SKM-1 (cell line): ENCODE measurements at regions not wholly inside any gene's neighbourhood (a gene's known extent, or its start where the extent isn't known, plus 50 kb on each side); places are given as distances from the start of the nearest gene placed in this dataset.
"Not testable (repeated sequence)": the region's sequence is repeated elsewhere in the genome, so short reads cannot be mapped to it uniquely, and the experiment has no call there.

Source experiments
- DNase-seq: peaks from one replicate; lab custom pipeline; 2025; ENCODE audit not compliant: unreplicated experiment; lab: John Stamatoyannopoulos, UW

DNA sequence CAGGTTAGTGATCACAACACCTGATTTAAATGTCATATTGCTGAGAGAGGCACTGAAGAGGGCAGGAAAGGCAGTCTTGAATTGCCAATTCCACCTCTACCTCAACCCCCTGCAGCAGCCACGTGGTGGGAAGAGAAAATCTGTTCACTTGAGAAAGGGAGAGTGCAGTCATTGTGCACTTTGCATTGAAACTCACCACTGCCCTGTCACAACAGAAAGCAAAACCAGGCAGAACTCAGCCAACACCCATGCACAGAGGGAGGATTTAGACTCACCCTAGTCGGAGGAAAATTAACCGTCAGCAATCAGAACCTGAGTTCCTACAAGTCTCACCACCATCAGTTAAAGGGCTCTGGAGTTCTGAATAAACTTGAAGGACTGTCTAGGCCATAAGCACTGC, 1040.2 kb downstream of the HACE1 start:
- no peak for DNase-seq

DNA sequence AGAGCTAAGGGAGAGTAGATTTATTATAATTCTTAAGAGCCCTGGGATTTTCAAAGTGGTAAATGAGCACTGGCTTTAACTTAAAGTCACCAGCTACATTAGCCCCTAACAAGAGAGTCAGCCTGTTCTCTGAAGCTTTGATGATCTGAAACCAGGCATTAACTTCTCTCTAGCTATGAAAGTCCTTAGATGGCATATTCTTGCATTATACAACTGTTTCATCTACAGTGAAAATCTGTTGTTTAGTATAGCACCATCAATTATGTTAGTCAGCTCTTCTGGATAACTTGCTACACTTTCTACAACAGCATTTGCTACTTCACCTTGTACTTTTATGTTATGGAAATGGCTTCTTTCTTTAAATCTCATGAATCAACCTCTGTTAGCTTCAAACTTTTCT, 1046.7 kb downstream of the HACE1 start:
- DNase-seq: no peak

DNA sequence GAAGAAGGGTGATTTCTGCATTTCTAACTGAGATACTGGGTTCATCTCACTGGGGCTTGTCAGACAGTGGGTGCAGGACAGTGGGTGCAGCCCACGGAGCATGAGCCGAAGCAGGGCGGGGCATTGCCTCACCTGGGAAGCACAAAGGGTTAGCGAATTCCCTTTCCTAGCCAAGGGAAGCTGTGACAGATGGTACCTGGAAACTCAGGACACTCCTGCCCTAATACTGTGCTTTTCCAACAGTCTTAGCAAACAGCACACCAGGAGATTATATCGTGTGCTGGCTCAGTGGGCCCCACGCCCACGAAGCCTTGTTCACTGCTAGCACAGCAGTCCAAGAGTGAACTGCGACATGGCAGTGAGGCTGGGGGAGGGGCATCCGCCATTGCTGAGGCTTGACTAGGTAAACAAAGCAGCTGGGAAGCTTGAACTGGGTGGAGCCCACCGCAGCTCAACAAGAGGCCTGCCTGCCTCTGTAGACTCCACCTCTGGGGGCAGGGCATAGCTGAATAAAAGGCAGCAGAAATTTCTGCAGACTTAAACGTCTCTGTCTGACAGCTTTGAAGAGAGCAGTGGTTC, 1057.7 kb downstream of the HACE1 start:
- DNase-seq: not testable (repeated sequence)

DNA sequence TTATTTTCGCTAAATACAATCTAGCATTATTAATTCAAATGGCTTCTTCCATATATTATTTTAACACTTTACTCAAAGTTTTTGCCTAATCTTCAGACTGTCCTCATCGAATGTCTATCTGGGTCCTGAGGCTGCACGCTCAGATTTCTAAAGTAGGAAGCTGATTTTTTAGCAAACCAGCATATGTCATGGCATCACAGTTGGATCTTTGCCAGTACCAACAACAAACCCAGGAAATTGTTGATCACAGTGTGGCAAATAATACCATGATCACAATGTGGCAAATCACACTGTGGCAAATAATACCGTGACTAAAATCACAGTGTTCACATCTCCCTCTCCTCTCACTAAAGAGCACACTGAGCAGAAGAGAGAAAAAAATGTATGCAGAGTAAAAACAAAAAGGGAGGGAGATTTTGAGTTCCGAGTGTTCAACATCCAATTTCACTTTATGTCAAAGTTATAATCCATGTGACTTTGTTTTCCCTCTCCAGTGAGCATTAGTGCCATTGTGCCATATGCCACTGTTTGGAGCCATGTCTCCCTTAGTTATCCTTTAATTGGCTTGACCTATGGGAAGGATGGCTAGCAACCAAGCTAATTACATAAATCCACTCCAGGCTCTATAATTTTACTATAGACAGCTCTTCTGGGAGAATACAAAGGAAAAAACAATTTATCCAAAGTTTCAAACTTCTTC, 1059.6 kb downstream of the HACE1 start:
- DNase-seq: no peak

DNA sequence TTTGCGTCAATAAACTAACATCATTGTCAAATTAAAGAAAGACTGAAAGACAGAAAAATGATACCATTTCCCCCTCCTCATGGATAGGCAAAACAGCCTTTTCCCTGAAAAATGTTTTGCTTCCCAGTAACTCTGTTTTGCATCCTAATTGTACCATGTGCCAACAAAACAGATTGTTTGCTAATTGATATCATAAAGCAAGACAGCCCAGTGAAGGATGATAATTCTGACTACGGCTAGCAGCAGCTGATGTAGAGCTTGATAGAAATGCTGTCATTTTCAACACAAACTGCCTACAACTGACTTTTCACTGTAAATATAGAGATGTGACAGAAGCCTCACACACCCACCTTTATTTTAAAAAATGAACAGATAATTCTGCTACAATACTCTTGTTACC, 1061.6 kb downstream of the HACE1 start:
- DNase-seq: no peak

DNA sequence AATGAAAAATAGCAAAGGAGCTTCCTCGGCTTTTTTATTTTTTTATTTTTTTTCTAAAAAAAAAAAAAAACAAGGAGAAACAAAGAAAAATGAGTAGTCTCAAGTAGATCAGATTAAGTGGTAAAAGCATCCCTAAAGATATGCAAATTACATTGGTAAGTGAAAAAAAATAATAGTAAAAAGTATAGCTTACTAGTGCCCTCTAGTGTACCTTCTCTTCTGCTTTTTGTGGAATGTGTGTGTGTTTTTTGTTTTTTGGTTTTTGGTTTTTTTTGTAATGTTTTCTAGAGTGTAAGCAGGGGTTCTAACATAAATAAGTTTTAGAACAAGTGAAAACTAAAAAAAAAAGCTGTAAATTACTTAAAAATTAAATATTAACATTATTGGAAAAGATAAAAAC, 1062.0 kb downstream of the HACE1 start:
- no peak for DNase-seq

DNA sequence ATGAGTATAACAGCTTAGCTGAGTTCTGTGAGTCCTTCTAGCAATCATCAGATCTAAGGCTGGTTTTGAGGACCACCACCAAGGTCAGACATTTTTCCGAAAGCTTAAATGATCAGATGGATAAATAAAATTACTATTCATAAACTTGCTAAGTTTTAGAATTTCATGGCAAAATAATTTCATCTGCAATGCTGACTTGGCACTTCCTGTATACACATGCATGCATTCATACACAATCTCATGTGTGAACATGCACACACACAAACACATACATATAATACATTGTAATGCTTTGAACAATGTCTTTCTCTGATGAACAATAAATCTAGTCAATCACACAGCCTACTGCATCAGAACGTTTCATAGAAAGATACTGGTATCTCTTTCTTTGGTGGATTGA, 1068.3 kb downstream of the HACE1 start:
- DNase-seq: no peak

DNA sequence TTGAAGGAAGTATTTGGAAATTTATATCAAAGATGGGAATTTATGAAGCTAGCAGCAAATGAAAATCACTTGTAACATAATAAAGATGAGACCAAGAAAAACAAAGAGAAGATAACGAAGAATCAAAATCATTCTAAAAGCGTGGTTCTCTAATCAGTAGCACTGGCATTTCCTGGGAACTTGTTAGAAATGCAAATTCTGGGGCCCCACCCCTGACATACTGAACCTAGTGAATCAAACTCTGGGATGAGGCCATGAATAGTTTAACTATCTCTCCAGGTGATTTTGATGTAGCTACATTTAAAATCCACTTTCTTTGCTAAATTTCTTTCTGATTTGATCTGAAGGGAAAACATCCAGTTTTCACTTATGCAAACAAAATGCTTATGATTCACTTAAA, 1075.6 kb downstream of the HACE1 start:
- DNase-seq: no peak

DNA sequence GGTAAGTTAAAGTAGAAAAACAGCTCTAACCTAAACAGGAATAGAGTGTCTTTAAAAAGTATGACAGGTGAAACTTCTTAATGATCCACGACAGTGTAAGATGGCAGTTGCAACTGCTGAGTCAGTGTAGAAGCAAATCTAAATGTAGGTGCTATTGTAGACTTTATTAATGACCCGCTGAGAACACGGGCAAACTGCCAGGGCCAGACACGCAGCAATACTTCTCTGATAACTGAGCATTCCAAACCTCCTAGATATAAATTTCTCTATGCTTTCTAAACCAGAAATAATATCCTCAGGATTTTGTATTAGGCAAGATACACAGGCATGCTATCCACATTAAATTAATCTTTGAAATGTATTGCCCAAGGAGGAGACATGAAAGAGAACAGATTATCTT, 1076.4 kb downstream of the HACE1 start:
- no peak for DNase-seq

DNA sequence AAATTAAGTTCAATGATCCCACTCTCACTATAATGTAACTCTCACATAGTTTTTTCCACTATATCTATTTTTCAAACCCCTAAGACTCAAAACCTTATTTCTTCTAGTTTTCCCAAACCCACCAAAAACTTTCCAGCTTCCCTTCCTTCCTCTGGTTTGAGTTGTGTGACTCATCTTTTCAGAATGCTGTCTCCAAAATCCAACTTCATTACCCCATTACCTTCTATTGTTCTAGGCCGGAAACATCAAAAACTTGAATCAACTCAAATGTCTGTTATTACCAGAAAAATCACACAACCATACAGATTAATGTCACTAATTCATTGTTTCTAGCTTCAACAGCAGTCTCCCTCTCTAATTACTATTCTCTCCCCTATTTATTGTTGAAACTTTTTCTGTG, 1090.3 kb downstream of the HACE1 start:
- no peak for DNase-seq

DNA sequence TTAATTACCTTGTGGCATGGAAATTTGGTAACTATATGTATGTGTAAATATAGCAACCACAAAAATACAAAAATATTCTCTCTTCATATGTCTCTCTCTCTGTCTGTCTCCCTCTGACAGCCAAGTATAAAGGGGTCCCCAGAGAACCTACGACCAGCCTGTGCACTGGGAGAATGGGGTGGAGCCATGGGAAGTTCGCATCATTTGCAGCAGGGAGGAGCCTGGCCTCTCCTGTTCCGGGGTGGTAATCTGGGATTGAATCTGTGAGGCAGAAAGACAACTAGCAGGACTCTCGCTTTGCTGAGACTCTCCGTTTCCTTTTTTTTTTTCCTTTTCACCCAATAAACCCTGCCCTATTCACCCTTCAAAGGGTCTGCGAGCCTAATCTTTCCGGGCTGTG, 1109.1 kb downstream of the HACE1 start:
- DNase-seq: no peak

DNA sequence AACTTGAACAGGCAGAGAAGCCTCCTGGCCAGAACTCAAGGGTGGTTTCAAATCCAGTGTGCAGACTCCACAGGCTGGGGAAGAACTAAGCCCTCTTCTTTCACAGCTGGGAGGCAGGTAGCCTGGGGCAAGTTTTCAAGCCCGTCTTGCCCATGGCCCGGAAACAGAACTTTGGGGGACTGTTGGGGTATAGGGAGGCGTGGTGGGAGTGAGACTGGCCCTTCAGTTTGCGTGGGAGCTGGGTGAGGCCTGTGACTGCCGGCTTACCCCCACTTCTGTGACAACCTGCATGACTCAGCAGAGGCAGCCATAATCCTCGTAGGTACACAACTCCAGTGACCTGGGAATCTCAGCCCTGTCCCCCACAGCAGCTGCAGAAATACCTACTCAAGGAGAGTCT, 1125.7 kb downstream of the HACE1 start:
- DNase-seq: no peak

DNA sequence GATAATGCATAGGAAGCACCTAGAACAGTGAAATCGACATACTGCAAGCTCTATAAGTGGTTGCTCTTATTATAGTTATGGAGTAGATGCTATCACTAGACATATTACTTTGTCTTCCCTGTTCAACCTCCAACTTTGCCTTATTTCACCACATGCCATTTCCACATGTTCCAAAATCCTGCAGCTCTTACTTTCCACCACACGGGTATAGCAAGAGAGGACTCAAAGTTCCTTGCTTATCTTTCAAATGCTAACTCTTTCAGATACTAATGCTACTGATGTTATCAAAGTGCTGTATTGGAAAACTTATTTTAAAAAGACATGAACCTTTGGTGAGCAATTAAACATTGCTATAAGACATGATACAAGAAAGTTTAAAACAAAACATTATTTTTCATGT, 1130.1 kb downstream of the HACE1 start:
- no peak for DNase-seq

DNA sequence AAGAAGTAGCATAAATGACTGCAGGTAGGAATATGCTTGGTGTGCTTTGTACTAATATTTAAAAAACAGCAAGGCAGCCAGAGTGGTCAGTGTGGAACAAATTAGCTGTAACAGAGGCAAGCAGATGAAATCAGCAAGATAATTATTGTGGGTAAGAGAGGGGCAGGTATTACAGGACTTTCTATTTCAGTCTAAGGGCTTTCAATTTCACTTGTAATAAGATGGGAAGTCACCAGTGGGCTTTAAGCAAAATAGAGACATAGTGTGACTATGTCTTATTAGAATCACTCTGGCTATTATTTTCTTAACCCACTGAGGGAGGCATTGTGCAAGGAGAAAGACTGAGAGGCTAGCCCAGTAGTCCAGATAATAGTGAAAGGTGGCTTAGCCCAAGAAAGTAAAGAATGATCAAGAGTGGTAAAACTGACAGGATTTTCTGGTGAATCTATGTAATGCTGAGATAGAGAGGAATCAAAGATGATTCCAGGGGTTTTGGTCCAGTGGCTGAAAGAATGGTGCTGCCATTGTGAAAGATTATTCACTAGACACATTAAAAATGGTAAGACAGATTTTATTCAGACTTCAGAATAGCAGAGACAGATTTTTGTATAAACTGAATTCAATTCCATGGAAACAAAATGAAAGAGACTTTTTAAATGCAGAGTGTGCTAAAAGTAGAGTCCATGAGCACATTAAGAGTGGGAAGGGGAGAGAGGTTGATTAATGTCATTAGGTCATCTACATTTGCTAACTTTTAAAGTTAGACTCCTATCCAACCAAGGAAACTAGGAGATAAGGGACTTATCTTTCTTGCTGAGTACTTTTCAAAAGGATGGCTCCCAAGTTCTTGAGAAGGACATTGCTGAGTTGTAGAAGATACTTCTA, 1136.0 kb downstream of the HACE1 start:
- DNase-seq: no peak

DNA sequence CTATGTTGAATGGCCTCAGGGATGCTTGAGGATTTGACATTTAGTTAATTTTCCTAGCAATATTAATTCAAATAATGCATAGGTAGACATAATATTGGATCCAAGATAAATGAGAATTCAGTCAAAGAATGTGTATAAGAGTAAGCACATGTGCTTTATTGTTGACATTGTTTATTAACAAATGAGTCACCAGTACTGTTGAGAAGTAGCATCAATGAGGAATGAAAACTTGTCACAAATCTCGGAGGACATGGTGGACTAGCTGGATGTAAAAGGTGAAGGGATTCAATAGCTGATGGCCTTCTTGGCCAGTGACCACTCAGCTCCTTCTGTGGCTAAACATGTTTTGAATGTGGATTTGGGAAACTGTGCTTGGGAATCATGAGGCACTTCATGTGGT, 1137.0 kb downstream of the HACE1 start:
- no peak for DNase-seq

DNA sequence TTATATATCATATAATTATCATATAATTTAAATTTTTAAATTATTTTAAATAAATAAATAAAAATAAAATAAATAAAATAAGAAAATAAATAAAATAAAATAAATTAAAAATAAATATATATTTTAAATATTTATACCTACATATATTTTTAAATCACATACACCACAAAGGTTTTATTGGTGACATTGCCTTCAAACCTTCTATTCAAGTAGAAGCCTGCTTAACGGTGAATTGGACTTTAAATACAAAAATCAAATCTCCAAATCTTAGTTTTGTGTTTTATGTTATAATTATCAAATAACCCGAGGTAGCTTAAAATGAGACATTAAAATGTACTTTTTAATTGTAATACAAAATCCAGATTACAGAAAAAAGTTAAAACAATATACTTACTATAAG, 1137.8 kb downstream of the HACE1 start:
- DNase-seq: no peak

DNA sequence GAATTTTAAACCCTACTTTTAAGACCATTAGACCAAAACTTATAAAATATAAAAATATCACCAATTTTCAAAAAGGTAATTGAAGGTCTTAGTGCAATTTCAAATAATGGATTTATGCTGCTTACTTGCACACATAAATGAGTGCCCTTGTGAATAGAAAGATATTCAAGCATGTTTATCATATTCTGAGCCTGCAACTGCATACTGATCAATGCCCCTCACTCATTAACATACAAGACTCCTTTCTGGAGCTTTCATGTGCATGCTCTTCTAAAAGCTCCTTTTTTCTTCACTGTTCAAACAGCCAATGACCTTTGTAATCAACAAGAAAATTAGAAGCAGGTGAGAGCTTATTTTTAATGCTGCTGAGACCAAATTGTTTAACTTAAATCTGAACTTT, 1139.3 kb downstream of the HACE1 start:
- DNase-seq: no peak

DNA sequence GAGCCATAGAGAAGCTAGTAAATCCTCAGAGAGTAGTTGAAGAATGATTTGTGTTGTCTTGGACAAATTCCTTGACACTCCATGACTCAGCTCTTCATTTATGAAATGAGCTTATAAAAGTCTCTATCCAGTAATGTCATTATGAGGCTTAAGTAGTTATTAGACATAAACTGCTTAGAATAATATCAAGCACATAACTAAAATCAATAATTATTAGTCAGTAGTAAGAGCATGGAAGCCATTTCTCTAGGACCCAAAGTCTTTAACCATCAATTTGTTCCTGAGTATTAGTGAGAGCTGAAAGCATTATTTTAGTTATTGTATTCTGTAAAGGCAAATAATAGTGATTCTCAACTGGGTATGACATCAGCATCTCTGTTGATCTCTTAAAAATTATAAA, 1140.2 kb downstream of the HACE1 start:
- no peak for DNase-seq

DNA sequence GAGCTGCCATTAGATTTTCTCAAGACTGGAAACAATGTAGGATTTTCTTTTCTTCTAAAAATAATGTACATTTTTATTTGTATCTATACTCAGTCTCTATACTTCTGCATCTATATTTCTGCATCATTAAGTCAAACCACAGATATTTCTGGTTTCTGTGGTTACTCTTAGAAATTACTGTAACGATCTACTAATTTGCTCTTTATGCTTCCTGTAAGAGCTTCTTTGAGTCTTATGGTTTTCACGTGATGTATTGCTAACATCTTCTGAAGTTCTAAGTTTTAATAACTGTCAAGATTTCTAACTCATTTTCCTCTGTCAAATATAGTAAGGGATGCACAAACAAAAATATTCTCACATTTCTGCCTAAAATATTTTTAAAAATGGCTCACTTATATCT, 1144.5 kb downstream of the HACE1 start:
- DNase-seq: no peak

DNA sequence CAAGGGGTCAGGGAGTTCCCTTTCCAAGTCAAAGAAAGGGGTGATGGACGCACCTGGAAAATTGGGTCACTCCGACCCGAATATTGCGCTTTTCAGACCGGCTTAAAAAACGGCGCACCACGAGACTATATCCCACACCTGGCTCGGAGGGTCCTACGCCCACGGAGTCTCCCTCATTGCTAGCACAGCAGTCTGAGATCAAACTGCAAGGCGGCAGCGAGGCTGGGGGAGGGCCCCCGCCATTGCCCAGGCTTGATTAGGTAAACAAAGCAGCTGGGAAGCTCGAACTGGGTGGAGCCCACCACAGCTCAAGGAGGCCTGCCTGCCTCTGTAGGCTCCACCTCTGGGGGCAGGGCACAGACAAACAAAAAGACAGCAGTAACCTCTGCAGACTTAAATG, 1150.5 kb downstream of the HACE1 start:
- DNase-seq: not testable (repeated sequence)

DNA sequence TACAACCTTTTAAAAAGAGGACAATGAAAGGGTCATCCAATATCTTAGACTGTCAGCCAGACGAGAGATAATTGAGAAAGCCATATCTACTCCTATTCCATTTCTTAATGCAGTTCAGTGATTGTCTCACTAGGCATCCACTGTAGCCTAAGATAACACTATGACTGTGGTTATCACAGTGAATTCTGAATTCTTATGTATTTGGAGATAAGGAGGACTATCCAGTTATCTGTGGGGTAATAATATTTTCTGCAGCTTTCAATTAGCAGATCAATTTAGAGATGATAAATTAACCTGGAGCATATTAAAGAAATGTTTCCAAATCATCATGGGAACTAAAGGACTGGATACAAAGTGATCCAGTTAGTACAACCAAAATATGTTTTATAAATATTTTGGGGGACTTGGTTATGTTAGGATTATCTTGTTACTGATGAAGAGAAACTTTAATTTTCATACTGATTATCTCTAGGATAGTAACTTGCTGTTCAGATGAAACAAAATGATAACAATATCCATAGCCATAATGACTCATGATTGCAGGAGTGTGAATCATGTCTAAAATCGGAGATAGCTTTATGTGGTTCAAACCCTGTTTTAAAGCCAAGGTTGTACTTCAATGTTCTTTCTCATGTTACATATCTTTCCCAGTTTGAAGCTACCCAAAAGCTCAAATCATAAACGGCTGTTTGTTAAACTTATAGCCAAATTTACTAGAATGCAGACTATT, 1152.0 kb downstream of the HACE1 start:
- DNase-seq: no peak

DNA sequence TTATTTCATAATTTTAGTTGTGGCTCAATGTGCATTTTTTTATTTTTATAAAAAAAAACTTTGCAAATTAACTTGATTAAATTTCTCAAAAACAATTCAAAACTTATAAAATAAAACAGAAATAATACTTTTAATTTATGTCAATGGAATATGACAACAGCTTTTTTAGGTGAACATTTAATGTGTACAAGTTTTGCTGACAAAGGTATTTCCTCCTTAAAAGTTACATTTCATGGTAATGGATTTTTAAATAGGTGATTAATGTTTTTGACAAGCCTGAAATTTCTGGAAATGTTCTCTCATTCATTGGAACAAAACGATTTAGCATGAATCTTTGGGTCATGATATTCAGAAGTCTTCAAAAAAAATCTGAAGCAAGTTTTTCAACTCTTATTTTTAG, 1160.0 kb downstream of the HACE1 start:
- no peak for DNase-seq
